ENCODE measurements at regions not wholly inside any gene's neighbourhood (a gene's known extent, or its start where the extent isn't known, plus 50 kb on each side); places are given as distances from the start of the nearest gene placed in this dataset.

DNA sequence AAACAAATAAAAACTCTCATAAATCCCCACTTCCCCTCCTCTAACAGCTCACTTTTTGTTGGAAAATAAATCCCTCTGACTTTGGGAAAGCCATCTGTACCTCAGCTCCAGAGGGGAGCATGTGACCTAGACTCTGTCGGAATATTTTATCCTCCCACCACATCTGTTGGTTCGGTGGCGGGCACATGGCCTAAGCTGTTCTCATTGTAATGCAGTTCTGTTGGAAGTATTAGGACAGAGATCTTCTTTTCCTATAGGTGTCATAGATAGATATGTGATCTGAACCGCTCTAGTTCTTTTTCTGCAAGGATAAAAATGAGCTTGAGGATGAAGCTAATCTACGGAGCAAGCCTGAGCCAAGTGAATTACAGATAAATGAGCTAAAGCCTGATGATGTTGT is 50.5 kb upstream of the EPS8L3 start:
- no peaks in the 10 kb centered on the region for H3K27me3 Mint-ChIP-seq (ENCODE audit: low read depth)
- H3K9me3 Mint-ChIP-seq (ENCODE audit: low read depth), result peaks cover 5% of the 10 kb centered on the region
- peaks cover 37% of the 10 kb centered on the region for H3K4me1 Mint-ChIP-seq (ENCODE audit: low read depth)
- no peak overlapping the region for H3K4me3 Mint-ChIP-seq (ENCODE audit: unreplicated experiment)
- H3K27ac Mint-ChIP-seq (ENCODE audit: unreplicated experiment), result no peak overlapping the region
- TF ChIP-seq, protein P1, sequence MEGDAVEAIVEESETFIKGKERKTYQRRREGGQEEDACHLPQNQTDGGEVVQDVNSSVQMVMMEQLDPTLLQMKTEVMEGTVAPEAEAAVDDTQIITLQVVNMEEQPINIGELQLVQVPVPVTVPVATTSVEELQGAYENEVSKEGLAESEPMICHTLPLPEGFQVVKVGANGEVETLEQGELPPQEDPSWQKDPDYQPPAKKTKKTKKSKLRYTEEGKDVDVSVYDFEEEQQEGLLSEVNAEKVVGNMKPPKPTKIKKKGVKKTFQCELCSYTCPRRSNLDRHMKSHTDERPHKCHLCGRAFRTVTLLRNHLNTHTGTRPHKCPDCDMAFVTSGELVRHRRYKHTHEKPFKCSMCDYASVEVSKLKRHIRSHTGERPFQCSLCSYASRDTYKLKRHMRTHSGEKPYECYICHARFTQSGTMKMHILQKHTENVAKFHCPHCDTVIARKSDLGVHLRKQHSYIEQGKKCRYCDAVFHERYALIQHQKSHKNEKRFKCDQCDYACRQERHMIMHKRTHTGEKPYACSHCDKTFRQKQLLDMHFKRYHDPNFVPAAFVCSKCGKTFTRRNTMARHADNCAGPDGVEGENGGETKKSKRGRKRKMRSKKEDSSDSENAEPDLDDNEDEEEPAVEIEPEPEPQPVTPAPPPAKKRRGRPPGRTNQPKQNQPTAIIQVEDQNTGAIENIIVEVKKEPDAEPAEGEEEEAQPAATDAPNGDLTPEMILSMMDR (IDR thresholded peaks at IDR 0.05), result no peak
- DNase-seq (ENCODE audit: low spot score), result no peak
- H3K36me3 Mint-ChIP-seq (ENCODE audit: low read depth), result no peaks in the 10 kb centered on the region

Data from chondrocyte (in vitro differentiated cells).